ENCODE measurements at regions not wholly inside any gene's neighbourhood (a gene's known extent, or its start where the extent isn't known, plus 50 kb on each side); places are given as distances from the start of the nearest gene placed in this dataset.
"Not testable (repeated sequence)": the region's sequence is repeated elsewhere in the genome, so short reads cannot be mapped to it uniquely, and the experiment has no call there.

DNA sequence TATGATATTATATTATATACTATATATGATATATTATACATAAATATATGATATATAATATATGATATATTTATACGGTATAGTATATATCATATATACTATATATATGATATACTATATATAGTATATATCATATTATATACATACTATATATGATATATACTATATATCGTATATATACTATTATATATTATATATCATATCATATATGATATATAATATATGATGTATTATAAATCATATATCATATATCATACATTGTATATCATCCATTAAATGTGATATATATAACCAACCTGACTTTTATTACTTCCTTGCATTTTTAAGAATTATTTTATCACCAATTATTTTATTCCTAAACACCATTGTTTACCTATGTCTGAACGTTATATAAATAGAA is 146.6 kb upstream of the PRSS16 start:
- DNase-seq (ENCODE audit: low spot score) = no peak

GRCh38 chr6:27101824-27102223 is 145.7 kb upstream of the PRSS16 start:
- DNase-seq (ENCODE audit: low spot score) = no peak

DNA sequence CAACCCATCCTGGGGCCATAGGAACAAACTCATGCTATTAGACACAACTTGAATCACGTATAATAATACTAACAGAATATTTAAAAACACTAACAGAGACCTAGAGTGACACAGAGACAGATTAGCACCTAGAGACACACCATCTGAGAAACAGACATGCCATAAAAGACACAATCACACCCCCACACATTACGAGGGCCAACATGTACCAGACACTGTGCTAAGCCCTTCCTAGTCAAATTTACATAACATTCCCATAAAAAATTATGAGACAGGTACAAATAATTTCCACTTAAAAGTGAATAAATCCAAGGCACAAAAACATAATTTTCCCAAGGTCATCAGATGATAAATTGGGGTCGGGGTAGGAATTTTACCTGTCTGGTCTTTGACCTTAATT is 141.1 kb upstream of the PRSS16 start:
- no peak for DNase-seq (ENCODE audit: low spot score)

GRCh38 chr6:27111743-27112142 is 135.8 kb upstream of the PRSS16 start:
- no peak for DNase-seq (ENCODE audit: low spot score)

- DNase-seq (ENCODE audit: low spot score) = no peak
These were observed 134.5 kb upstream of the PRSS16 start for GRCh38 chr6:27112974-27113373.

DNA sequence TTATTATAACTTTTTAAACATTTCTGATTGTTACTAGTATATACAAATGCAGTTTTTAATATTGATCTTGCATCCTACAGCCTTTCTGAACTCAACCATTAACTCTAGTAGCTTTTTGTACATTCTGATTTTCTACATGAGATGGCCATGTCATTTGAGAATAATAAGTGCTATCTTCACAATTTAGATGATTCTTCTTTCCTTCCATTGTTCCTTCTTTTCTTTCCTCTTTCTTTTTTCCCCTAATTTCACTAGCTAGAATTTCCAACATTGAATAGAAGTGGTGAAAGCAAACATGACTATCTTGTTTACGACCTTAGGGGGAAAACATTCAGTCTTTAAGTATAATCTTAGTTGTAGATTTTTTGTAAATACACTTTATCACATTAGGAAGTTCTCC is 128.2 kb upstream of the PRSS16 start:
- DNase-seq (ENCODE audit: low spot score) = no peak

- DNase-seq (ENCODE audit: low spot score) = no peak
These were observed 127.7 kb upstream of the PRSS16 start for GRCh38 chr6:27119761-27120160.

GRCh38 chr6:27121640-27122039 is 125.9 kb upstream of the PRSS16 start:
- no peak for DNase-seq (ENCODE audit: low spot score)

- DNase-seq (ENCODE audit: low spot score) = no peak
These were observed 123.2 kb upstream of the PRSS16 start for GRCh38 chr6:27124252-27124657.

DNA sequence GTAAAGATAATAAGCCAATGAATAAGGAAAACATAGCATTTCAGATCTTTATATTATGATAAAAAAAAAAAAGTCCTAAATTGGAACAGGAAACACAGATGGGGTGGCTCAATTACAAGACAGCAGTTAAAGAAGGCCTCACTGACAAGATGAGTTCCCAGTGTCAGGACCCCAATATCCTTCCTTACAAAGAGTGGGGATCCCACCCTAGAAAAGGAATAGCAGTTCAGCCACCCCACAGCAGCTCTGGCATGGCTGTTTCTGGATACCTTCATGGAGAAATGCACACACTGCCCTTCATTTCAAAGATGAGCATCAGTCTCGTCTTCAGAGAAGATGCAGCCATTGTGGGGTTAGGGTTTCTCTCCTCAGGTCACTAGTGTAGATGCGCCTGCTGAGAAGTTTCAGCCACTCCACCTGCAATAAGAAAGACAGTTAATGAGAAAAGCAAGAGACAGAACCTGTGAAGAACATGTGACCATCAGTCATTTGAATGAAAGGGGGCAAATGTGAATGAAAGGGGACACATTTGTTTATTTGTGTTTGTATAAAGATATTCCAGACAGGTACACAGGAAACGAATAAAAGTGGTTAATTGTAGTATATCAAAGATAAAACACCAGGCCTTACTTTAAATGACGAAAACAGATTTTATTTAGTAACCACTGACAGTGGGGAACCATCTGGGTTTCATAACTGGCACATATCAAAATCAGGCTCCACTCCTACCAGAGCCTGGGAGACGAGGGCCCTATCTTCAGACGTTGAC is 121.3 kb upstream of the PRSS16 start:
- DNase-seq (ENCODE audit: low spot score) = no peak

- peak; percentile 90 for DNase-seq (ENCODE audit: low spot score)
These were observed 120.5 kb upstream of the PRSS16 start for GRCh38 chr6:27126815-27127537.

- not testable (repeated sequence) for DNase-seq (ENCODE audit: low spot score)
These were observed 119.6 kb upstream of the PRSS16 start for GRCh38 chr6:27127874-27128273.

DNA sequence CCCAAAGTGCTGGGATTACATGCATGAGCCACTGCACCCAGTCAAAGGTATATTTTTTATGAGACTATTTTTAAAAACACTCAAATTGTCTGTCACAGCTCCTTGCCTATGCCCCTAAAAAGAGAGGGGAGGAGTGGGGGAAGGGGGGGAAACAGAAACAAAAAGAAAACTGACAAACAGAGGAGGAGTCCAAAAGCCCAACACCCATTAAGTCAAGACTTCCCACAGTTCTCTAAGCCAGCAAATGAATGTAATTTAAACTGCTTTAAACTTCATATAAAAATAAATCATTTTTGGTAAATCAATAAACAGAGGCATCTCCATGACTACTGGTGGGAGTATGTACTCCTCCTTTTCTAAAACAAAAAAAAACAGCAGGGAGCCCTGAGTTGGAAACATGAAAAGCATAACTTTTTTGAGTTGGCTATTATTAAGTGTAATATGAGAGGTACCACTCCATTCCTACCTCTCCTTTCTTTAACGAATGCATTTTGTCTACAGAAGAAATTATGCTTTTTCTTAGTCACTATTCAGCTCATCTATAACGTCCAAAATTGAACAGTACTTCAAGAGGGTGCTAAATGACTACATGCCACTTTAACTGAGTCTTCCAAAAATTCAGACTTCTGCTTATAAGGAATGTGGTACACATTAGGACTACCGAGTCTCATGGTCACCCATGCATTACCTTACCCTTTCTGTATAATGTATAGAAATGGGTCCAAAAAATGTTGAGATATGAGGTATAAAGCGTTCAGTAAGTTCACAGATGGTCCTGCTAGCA is 119.0 kb upstream of the PRSS16 start:
- no peak for DNase-seq (ENCODE audit: low spot score)

DNA sequence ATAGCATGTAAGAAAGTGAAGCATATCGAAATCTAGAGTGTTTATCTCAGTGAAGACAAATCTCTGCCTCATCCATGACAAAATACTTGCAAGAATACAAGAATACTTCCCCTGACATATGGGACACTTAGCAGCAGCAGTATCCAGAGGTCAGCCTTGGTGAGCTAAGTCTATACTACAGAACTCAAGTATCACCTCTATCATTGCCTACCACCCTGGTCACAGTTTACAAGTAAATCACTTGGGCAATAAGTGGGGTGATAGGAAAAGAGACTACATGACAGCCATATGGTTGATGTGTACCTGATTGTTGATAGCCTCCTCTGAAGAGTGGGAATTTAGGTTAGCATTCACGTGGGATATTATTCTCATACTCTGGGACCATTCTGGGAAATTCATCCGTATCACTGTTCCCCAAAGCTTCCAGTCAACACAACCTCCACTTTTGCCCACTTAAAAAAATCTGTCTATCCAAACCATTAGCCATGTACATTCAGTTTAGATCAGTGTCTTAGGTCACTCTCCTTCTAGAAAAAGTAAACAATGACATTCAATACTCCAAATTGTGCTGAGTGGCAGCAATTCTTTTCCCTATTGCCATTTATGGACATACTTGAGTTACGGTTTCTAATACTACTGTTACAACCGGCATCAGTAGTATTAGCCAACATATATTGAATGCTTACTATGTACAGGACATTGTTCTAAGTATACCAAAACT is 118.2 kb upstream of the PRSS16 start:
- DNase-seq (ENCODE audit: low spot score) = no peak

DNA sequence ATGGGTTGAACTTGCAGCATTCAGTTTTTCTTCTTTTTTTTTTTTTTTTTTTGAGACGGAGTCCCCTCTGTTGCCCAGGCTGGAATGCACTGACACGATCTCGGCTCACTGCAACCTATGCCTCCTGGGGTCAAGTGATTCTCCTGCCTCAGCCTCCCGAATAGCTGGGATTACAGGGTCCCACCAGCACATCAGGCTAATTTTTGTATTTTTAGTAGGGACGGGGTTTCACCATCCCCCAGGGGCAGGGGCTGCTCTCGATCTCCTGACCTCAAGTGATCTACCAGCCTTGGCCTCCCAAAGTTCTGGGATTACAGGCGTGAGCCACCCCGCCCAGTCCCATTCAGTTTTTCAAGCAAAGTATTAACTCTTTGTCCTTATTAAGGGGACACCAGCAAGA is 117.6 kb upstream of the PRSS16 start:
- no peak for DNase-seq (ENCODE audit: low spot score)

- DNase-seq (ENCODE audit: low spot score) = no peak
These were observed 116.7 kb upstream of the PRSS16 start for GRCh38 chr6:27130668-27131428.

GRCh38 chr6:27132282-27132531 is 115.3 kb upstream of the PRSS16 start:
- not testable (repeated sequence) for DNase-seq (ENCODE audit: low spot score)

GRCh38 chr6:27132532-27133280 is 114.8 kb upstream of the PRSS16 start:
- DNase-seq (ENCODE audit: low spot score) = peak; percentile 98

GRCh38 chr6:27133281-27134227 is 113.9 kb upstream of the PRSS16 start:
- peak; percentile 89 for DNase-seq (ENCODE audit: low spot score)

All from HT-29 (cell line).